ENCODE measurements at regions not wholly inside any gene's neighbourhood (a gene's known extent, or its start where the extent isn't known, plus 50 kb on each side); places are given as distances from the start of the nearest gene placed in this dataset.

DNA sequence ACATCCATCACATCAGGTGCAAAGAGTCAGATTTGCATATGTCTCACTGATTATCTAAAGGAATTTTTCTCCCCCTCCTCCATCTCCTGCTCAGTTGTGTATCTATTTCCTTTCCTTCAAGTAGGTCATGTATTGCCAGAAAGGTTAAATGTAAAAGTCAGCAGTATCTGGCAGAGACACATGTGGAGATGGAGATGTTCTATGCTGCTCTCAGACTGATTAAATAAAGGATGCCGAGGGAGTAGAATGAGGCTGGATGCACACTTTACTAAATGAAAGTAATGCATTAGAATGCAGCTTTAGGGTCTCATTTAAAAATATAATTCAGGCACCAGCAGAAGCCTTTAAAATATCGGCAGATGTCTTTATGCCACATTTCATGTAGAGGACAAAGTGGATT is 555.3 kb downstream of the RNF144A start:
- Histone ChIP-seq H3K4me1 (ENCODE audit: control insufficient read depth in 1 of 2, insufficient read depth in 2 of 2, low read length in 2 of 2) (no peaks in the 10 kb centered on the region), H3K9me2 (ENCODE audit: insufficient read depth) (no peaks in the 10 kb centered on the region), H3K9me3 (ENCODE audit: control insufficient read depth in 1 of 2, insufficient read depth in 1 of 2, low read depth in 1 of 2, low read length in 2 of 2) (no peaks in the 10 kb centered on the region), H3K36me3 (ENCODE audit: control insufficient read depth in 1 of 2, insufficient read depth in 2 of 2, low read length in 2 of 2) (no peaks in the 10 kb centered on the region), H3K4me2 (ENCODE audit: low read length) (no peak overlapping the region), H3K27ac (ENCODE audit: low read depth, low read length) (no peak overlapping the region), H2AFZ (ENCODE audit: low read depth, low read length, poor library complexity, severe bottlenecking) (no peak overlapping the region), H3K9ac (ENCODE audit: low read length) (no peak overlapping the region), H4K20me1 (ENCODE audit: insufficient read depth) (no peaks in the 10 kb centered on the region), H3K4me3 (replicated peaks in 1 of 2; ENCODE audit: low read depth in 1 of 2, low read length in 2 of 2) (no peak overlapping the region), H3K79me2 (ENCODE audit: insufficient read depth, low read length) (no peaks in the 10 kb centered on the region), H3K27me3 (ENCODE audit: insufficient read depth, low read length) (peaks cover 37% of the 10 kb centered on the region)
- BruUV-seq (replicated peaks), result no TSS peak
- intact Hi-C loops (cut with micrococcal nuclease), result no loop called here
- ChIA-PET RAD21 (ENCODE audit: low non-redundant PET in 1 of 2, low total read pairs in 2 of 2, uncharacterized antibody in 2 of 2, unreplicated experiment in 2 of 2) (no interaction called here), POLR2A (no interaction called here), CTCF (no interaction called here)
- DNase-seq (ENCODE audit: low read depth, low spot score) (no peak), ATAC-seq (no peak)
- TF ChIP-seq CBX3 (IDR thresholded peaks at IDR 0.05; ENCODE audit: low read depth), result no peak
- TF ChIP-seq REST (IDR thresholded peaks at IDR 0.05; ENCODE audit: low read depth), result no peak
- no peak for TF ChIP-seq POLR2A (IDR thresholded peaks at IDR 0.05; ENCODE audit: borderline replicate concordance, extremely low read depth, insufficient read depth, insufficient read length)

DNA sequence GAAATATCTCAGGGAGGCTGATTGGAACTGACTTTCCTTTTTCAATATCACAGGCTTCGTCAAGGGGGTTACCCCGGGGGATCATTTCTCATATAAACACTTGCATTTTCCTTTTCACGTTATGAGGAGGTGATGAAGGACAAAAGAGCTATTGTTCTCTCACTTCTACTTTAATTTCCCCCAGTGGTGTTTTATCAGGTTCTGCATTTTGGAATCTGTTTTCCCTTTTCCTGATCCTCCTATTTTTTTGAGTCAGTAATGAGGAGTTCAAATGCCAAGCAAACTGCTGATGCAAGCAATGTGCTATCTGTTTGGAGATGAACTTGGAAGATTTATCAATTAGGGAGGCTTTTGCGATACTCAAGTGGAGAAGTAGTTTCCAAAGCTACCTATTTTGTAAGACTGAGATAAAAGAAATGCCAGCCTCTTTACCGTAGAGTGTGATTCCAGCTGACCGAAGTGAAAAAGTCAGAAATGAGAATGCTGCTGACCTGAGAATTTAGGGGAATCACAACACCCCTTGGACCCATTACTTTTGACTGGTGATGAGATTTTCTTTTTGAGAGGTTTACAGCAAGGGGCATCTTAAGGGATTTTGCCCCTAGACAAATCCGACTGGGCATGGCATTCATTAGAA is 556.0 kb downstream of the RNF144A start:
- CTCF ChIA-PET, result interaction anchor here (0.7 kb wide), 1 partner anchor 46 kb away, joined by 3 read pairs; no protein-coding TSS in a partner anchor
- no TSS peak for BruUV-seq (replicated peaks)
- intact Hi-C loops (cut with micrococcal nuclease), result no loop called here
- Histone ChIP-seq H3K4me3 (replicated peaks in 1 of 2; ENCODE audit: low read depth in 1 of 2, low read length in 2 of 2) (no peak overlapping the region), H3K36me3 (ENCODE audit: control insufficient read depth in 1 of 2, insufficient read depth in 2 of 2, low read length in 2 of 2) (no peaks in the 10 kb centered on the region), H2AFZ (ENCODE audit: low read depth, low read length, poor library complexity, severe bottlenecking) (no peak overlapping the region), H3K79me2 (ENCODE audit: insufficient read depth, low read length) (no peaks in the 10 kb centered on the region), H3K27ac (ENCODE audit: low read depth, low read length) (no peak overlapping the region), H3K9ac (ENCODE audit: low read length) (no peak overlapping the region), H3K9me2 (ENCODE audit: insufficient read depth) (no peaks in the 10 kb centered on the region), H4K20me1 (ENCODE audit: insufficient read depth) (no peaks in the 10 kb centered on the region), H3K4me2 (ENCODE audit: low read length) (no peak overlapping the region), H3K9me3 (ENCODE audit: control insufficient read depth in 1 of 2, insufficient read depth in 1 of 2, low read depth in 1 of 2, low read length in 2 of 2) (no peaks in the 10 kb centered on the region), H3K4me1 (ENCODE audit: control insufficient read depth in 1 of 2, insufficient read depth in 2 of 2, low read length in 2 of 2) (no peaks in the 10 kb centered on the region), H3K27me3 (ENCODE audit: insufficient read depth, low read length) (peaks cover 31% of the 10 kb centered on the region)
- ATAC-seq (no peak), DNase-seq (ENCODE audit: low read depth, low spot score) (no peak)
- POLR2A ChIA-PET, result no interaction called here
- RAD21 ChIA-PET (ENCODE audit: low non-redundant PET in 1 of 2, low total read pairs in 2 of 2, uncharacterized antibody in 2 of 2, unreplicated experiment in 2 of 2), result no interaction called here
- no peak for TF ChIP-seq REST (IDR thresholded peaks at IDR 0.05; ENCODE audit: low read depth)
- TF ChIP-seq, protein P1, sequence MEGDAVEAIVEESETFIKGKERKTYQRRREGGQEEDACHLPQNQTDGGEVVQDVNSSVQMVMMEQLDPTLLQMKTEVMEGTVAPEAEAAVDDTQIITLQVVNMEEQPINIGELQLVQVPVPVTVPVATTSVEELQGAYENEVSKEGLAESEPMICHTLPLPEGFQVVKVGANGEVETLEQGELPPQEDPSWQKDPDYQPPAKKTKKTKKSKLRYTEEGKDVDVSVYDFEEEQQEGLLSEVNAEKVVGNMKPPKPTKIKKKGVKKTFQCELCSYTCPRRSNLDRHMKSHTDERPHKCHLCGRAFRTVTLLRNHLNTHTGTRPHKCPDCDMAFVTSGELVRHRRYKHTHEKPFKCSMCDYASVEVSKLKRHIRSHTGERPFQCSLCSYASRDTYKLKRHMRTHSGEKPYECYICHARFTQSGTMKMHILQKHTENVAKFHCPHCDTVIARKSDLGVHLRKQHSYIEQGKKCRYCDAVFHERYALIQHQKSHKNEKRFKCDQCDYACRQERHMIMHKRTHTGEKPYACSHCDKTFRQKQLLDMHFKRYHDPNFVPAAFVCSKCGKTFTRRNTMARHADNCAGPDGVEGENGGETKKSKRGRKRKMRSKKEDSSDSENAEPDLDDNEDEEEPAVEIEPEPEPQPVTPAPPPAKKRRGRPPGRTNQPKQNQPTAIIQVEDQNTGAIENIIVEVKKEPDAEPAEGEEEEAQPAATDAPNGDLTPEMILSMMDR (IDR thresholded peaks at IDR 0.05 in 2 of 3, conservative IDR thresholded peaks at IDR 0.05 in 1 of 3; ENCODE audit: borderline replicate concordance in 1 of 3, insufficient read depth in 1 of 3, low read depth in 2 of 3, low read length in 2 of 3), result no peak
- TF ChIP-seq EZH2phosphoT487 (IDR thresholded peaks at IDR 0.05; ENCODE audit: borderline replicate concordance), result no peak
- TF ChIP-seq EZH2 (IDR thresholded peaks at IDR 0.05), result no peak
- no peak for TF ChIP-seq SP1 (IDR thresholded peaks at IDR 0.05; ENCODE audit: low read depth)
- TF ChIP-seq ZFX (IDR thresholded peaks at IDR 0.05), result no peak
- no peak for TF ChIP-seq RAD21 (IDR thresholded peaks at IDR 0.05; ENCODE audit: low read depth)
- no peak for TF ChIP-seq ATF3 (IDR thresholded peaks at IDR 0.05)
